ENCODE measurements at regions not wholly inside any gene's neighbourhood (a gene's known extent, or its start where the extent isn't known, plus 50 kb on each side); places are given as distances from the start of the nearest gene placed in this dataset.

DNA sequence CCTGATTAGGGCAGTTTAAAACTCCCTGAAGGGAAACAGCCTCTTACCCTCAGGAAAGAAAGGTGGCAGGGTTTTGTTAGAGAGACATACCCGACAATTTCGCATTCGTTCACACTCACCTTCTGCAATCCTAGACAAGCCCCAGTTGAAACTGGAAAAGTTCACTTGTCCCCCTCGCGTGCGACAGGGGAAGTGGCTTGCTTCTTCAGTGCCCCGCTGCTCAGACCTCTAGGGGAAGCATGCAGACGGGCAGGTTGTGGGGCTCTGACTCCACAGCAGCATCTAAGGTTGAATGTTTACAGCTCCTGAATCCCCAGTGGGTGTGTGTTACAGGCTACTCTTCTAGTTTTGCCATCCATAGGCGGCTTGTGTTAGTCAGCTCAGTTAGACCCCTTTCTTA lies 575.7 kb upstream of the ACO1 start:
- TF ChIP-seq EZH2phosphoT487 (IDR thresholded peaks at IDR 0.05) (no peak), CTCF (IDR thresholded peaks at IDR 0.05) (no peak), EZH2 (IDR thresholded peaks at IDR 0.05) (no peak)
- Mint-ChIP-seq H3K27me3 (ENCODE audit: insufficient read depth, low read depth) (peaks cover 3% of the 10 kb centered on the region), H3K36me3 (no peaks in the 10 kb centered on the region), H3K4me3 (no peak overlapping the region), H3K4me1 (no peaks in the 10 kb centered on the region), H3K9me3 (no peaks in the 10 kb centered on the region), H3K27ac (no peak overlapping the region)
- Histone ChIP-seq H3K9ac (no peak overlapping the region), H3K79me2 (ENCODE audit: low read depth) (no peaks in the 10 kb centered on the region), H3K4me3 (no peak overlapping the region), H2AFZ (replicated peaks) (no peak overlapping the region), H3F3A (ENCODE audit: low read depth) (no peaks in the 10 kb centered on the region), H3K4me1 (no peaks in the 10 kb centered on the region), H4K20me1 (ENCODE audit: low read depth) (no peaks in the 10 kb centered on the region), H3K36me3 (no peaks in the 10 kb centered on the region), H3K4me2 (no peak overlapping the region), H3K9me3 (ENCODE audit: low read depth) (no peaks in the 10 kb centered on the region), H3K27ac (no peak overlapping the region), H3K27me3 (no peaks in the 10 kb centered on the region)
- DNase-seq (ENCODE audit: low spot score), result no peak

GRCh38 chr9:31820426-31820825 lies 564.0 kb upstream of the ACO1 start:
- Mint-ChIP-seq H3K9me3 (peaks cover 2% of the 10 kb centered on the region), H3K4me1 (no peaks in the 10 kb centered on the region), H3K36me3 (no peaks in the 10 kb centered on the region), H3K27ac (no peak overlapping the region), H3K4me3 (no peak overlapping the region), H3K27me3 (ENCODE audit: insufficient read depth, low read depth) (no peaks in the 10 kb centered on the region)
- DNase-seq (ENCODE audit: low spot score), result no peak
- Histone ChIP-seq H3K9me3 (ENCODE audit: low read depth) (no peaks in the 10 kb centered on the region), H3K4me3 (no peak overlapping the region), H3K27me3 (no peaks in the 10 kb centered on the region), H3K27ac (no peak overlapping the region), H3K4me1 (no peaks in the 10 kb centered on the region), H3K4me2 (no peak overlapping the region), H3K36me3 (no peaks in the 10 kb centered on the region), H4K20me1 (ENCODE audit: low read depth) (no peaks in the 10 kb centered on the region), H3F3A (ENCODE audit: low read depth) (no peaks in the 10 kb centered on the region), H2AFZ (replicated peaks) (no peak overlapping the region), H3K79me2 (ENCODE audit: low read depth) (no peaks in the 10 kb centered on the region), H3K9ac (no peak overlapping the region)
- TF ChIP-seq EZH2 (IDR thresholded peaks at IDR 0.05), result no peak
- TF ChIP-seq CTCF (IDR thresholded peaks at IDR 0.05), result no peak
- TF ChIP-seq EZH2phosphoT487 (IDR thresholded peaks at IDR 0.05), result no peak

DNA sequence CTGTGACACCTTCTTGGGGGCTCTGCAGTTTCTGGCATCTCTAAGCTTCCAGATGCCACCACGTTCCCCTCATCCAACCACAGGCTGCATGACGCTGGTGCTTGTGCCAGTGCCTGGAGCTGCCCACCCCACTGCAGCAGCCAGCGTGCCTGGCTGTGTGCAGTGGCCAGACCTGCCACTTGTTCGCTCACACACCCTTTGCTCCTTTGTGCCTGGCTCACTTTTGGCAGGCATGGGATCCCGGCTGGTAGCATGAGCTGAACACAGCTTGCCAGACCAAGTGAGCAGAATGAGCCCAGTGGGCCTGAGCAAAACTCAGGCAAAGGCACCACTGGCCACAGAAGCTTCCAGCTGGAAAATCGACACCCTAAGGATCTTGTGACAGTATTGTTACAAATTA lies 562.9 kb upstream of the ACO1 start:
- TF ChIP-seq EZH2 (IDR thresholded peaks at IDR 0.05) (no peak), CTCF (IDR thresholded peaks at IDR 0.05) (no peak), EZH2phosphoT487 (IDR thresholded peaks at IDR 0.05) (no peak)
- Mint-ChIP-seq H3K27ac (no peak overlapping the region), H3K4me1 (no peaks in the 10 kb centered on the region), H3K4me3 (no peak overlapping the region), H3K36me3 (no peaks in the 10 kb centered on the region), H3K9me3 (peaks cover 2% of the 10 kb centered on the region), H3K27me3 (ENCODE audit: insufficient read depth, low read depth) (peaks cover 5% of the 10 kb centered on the region)
- no peaks in the 10 kb centered on the region for H3K27me3 ChIP-seq
- no peak overlapping the region for H2AFZ ChIP-seq (replicated peaks)
- no peaks in the 10 kb centered on the region for H4K20me1 ChIP-seq (ENCODE audit: low read depth)
- H3K27ac ChIP-seq, result no peak overlapping the region
- H3K4me3 ChIP-seq, result no peak overlapping the region
- H3K79me2 ChIP-seq (ENCODE audit: low read depth), result no peaks in the 10 kb centered on the region
- no peaks in the 10 kb centered on the region for H3F3A ChIP-seq (ENCODE audit: low read depth)
- H3K36me3 ChIP-seq, result no peaks in the 10 kb centered on the region
- H3K9me3 ChIP-seq (ENCODE audit: low read depth), result no peaks in the 10 kb centered on the region
- H3K4me2 ChIP-seq, result no peak overlapping the region
- DNase-seq (ENCODE audit: low spot score), result no peak
- H3K4me1 ChIP-seq, result no peaks in the 10 kb centered on the region
- H3K9ac ChIP-seq, result no peak overlapping the region

GRCh38 chr9:31823365-31823764 lies 561.1 kb upstream of the ACO1 start:
- DNase-seq (ENCODE audit: low spot score), result no peak
- H3K27me3 Mint-ChIP-seq (ENCODE audit: insufficient read depth, low read depth), result peaks cover 5% of the 10 kb centered on the region
- no peaks in the 10 kb centered on the region for H3K36me3 Mint-ChIP-seq
- no peak overlapping the region for H3K4me2 ChIP-seq
- H3K27ac ChIP-seq, result no peak overlapping the region
- H3K9me3 Mint-ChIP-seq, result peaks cover 2% of the 10 kb centered on the region
- no peaks in the 10 kb centered on the region for H3K4me1 ChIP-seq
- H3K4me1 Mint-ChIP-seq, result no peaks in the 10 kb centered on the region
- no peaks in the 10 kb centered on the region for H3F3A ChIP-seq (ENCODE audit: low read depth)
- no peak overlapping the region for H3K27ac Mint-ChIP-seq
- no peaks in the 10 kb centered on the region for H3K27me3 ChIP-seq
- no peak overlapping the region for H2AFZ ChIP-seq (replicated peaks)
- H3K36me3 ChIP-seq, result no peaks in the 10 kb centered on the region
- no peak overlapping the region for H3K9ac ChIP-seq
- no peaks in the 10 kb centered on the region for H3K9me3 ChIP-seq (ENCODE audit: low read depth)
- TF ChIP-seq CTCF (IDR thresholded peaks at IDR 0.05) (no peak), EZH2 (IDR thresholded peaks at IDR 0.05) (no peak), EZH2phosphoT487 (IDR thresholded peaks at IDR 0.05) (no peak)
- no peak overlapping the region for H3K4me3 Mint-ChIP-seq
- no peaks in the 10 kb centered on the region for H3K79me2 ChIP-seq (ENCODE audit: low read depth)
- H3K4me3 ChIP-seq, result no peak overlapping the region
- no peaks in the 10 kb centered on the region for H4K20me1 ChIP-seq (ENCODE audit: low read depth)

Measured in neural progenitor cell (in vitro differentiated cells).